ENCODE measurements at regions not wholly inside any gene's neighbourhood (a gene's known extent, or its start where the extent isn't known, plus 50 kb on each side); places are given as distances from the start of the nearest gene placed in this dataset.

DNA sequence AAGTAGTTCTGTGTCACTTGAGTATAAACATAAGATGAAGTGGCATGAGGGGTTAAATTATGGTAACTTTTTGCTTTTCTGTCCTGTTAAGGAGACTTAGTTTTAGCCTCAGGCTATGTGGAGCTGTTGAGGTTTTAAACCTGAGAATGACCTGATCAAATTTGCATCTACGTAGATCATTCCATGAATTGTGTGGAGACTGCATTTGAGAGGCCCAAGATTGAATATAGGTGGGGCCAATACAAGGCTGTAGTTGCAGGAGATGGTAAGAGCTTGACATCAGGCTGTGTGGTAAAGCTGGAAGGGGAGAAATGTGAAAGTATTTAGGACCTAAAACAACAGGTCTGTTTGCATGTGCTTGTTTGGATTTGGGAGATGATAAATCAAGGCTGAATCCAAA, 249.5 kb downstream of the SLC16A7 start:
- no peak for TF ChIP-seq SIX5 (IDR thresholded peaks at IDR 0.05; ENCODE audit: low read depth, low read length)
- no peak for TF ChIP-seq YY1 (IDR thresholded peaks at IDR 0.05; ENCODE audit: low read depth, low read length)
- TF ChIP-seq USF2 (IDR thresholded peaks at IDR 0.05; ENCODE audit: low read length), result no peak
- TF ChIP-seq, protein P1, sequence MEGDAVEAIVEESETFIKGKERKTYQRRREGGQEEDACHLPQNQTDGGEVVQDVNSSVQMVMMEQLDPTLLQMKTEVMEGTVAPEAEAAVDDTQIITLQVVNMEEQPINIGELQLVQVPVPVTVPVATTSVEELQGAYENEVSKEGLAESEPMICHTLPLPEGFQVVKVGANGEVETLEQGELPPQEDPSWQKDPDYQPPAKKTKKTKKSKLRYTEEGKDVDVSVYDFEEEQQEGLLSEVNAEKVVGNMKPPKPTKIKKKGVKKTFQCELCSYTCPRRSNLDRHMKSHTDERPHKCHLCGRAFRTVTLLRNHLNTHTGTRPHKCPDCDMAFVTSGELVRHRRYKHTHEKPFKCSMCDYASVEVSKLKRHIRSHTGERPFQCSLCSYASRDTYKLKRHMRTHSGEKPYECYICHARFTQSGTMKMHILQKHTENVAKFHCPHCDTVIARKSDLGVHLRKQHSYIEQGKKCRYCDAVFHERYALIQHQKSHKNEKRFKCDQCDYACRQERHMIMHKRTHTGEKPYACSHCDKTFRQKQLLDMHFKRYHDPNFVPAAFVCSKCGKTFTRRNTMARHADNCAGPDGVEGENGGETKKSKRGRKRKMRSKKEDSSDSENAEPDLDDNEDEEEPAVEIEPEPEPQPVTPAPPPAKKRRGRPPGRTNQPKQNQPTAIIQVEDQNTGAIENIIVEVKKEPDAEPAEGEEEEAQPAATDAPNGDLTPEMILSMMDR (IDR thresholded peaks at IDR 0.05; ENCODE audit: control extremely low read depth in 1 of 3, insufficient read depth in 1 of 3, low read depth in 1 of 3, low read length in 3 of 3), result no peak
- no peak for TF ChIP-seq RAD21 (IDR thresholded peaks at IDR 0.05 in 1 of 2, conservative IDR thresholded peaks at IDR 0.05 in 1 of 2; ENCODE audit: low read depth in 2 of 2, low read length in 2 of 2)
- no peak for TF ChIP-seq POLR2A (IDR thresholded peaks at IDR 0.05; ENCODE audit: control extremely low read depth in 1 of 2, low read depth in 2 of 2, low read length in 2 of 2)
- TF ChIP-seq JUN (IDR thresholded peaks at IDR 0.05; ENCODE audit: low read depth, low read length), result no peak
- TF ChIP-seq CREB1 (IDR thresholded peaks at IDR 0.05), result no peak
- no peak for TF ChIP-seq EZH2 (IDR thresholded peaks at IDR 0.05; ENCODE audit: low read depth, low read length, severe bottlenecking)
- no peak for TF ChIP-seq SP1 (IDR thresholded peaks at IDR 0.05; ENCODE audit: low read depth, low read length)
- TF ChIP-seq TAF7 (optimal IDR thresholded peaks at IDR 0.05; ENCODE audit: borderline replicate concordance, low read depth, low read length), result no peak
